Middle frontal gyrus (tissue), 1 donor: ENCODE measurements at regions not wholly inside any gene's neighbourhood (a gene's known extent, or its start where the extent isn't known, plus 50 kb on each side); places are given as distances from the start of the nearest gene placed in this dataset.

Source experiments
- DNase-seq: peaks from one replicate; pipeline ENCODE4 v3.0.0-alpha.2; 2015; ENCODE audit warnings: low spot score; ENCODE audit errors: extremely low spot score

DNA sequence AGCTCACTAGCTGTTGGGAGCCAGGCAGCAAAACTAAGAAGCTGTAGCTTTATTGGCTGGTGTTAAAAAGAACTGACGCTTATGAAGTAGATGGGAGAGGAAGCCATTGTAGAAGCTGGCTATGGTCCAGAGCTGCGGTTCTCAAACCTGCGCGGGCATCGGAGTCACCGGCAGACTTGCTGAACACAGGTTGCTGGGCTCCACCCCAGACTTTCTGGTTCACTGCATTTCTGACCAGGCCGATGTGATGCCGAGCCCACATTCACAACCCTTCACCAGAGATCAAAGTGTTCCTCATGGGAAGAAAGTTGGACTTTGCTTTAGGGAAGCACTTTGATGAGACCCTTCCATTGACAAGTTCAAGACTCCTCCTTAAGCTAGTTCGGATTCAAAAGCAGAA is 231.6 kb downstream of the QKI start:
- no peak for DNase-seq

DNA sequence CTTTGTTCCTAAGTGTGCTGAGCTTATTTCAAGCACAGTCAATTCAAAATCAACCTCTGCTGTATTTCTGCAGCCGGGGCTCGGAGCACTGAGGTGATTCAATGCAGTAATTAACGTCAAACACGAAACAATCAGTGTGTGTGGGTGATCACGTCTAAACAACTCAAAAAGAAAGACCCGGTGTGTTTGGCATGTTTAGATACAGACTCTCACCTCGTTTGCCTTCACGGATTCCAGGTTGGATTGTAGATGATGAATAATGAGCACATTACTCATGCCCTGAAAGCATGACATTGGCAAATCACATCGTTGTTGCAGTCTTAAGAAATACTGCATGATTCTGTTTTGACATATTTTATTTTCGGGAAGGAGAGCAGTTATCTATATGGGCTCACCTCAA is 231.0 kb downstream of the QKI start:
- DNase-seq = no peak

DNA sequence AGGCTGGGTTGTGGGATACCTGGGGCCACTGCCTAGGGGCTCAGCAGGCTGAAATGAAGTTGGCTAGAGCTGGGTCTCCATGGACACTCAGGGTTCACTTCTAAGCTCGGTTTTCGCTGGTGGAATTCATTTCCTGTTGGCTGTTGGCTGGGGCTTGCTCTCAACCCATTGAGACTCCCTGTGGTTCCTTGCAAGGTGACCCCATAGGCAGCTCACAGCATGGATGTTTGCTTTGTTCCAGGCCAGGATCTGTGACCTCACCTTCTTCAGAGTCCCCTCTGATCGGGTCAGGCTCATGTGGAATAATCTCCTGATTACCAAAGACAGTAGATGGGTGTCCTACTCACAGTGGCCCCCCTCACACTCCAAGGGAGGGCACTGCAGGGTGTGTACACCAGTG is 229.3 kb downstream of the QKI start:
- no peak for DNase-seq

DNA sequence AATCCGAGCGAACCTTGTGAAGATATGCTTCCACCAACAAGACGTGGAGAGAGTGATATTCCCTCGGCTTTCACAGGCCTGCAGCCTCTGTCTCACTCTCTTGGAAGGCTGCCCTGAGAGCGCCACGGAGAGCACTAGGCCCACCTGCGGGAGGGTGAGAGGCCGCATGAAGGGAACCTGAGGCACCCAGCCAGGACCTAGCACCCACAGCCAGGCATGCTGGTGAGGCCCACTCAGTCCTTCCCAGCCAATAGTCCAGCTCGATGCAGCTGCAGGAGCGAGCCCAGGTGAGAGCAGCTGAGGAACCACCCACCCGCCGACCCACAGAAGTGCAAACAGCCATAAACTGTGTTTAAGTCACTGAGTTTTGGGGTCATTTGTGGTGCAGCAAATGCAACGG is 227.2 kb downstream of the QKI start:
- DNase-seq = no peak

DNA sequence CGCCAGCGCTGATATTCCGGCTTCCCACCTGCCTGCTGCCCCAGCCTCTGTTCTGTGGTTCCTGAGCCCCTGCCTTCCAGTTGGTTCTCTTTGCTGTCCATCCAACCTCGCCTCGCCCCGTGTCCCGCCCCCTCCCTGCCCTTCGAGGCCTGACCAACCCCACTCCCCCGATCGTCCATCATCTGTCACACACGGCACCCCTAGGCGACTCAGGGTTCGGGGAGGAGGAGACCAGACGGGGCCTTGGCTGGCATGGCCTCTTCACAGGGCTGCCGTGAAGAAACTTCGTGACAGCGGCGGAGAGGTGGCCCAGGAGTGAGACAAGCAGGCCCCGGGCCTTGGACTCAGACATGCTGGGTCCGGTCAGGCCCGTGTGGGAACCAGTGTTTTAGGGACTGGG is 226.1 kb downstream of the QKI start:
- DNase-seq = no peak

DNA sequence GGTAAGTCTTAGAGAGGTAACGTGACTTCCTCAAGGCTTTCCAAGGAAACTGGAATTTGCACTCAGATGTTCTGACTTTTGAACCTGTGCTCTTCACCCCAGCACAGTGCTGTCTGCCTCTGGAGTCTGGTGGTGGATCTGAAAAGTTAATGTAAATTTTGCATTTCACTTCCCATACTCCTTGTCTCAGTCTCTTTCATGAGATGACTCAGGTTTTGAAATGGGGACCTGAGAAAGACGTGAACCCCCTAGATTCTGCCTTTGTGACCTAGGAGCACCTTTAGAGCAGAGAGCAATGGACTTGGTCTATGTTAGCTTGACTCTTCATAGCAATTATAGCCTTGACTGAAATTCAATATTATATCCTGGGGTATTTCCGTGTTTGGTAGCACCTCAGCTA is 223.0 kb downstream of the QKI start:
- DNase-seq = no peak

DNA sequence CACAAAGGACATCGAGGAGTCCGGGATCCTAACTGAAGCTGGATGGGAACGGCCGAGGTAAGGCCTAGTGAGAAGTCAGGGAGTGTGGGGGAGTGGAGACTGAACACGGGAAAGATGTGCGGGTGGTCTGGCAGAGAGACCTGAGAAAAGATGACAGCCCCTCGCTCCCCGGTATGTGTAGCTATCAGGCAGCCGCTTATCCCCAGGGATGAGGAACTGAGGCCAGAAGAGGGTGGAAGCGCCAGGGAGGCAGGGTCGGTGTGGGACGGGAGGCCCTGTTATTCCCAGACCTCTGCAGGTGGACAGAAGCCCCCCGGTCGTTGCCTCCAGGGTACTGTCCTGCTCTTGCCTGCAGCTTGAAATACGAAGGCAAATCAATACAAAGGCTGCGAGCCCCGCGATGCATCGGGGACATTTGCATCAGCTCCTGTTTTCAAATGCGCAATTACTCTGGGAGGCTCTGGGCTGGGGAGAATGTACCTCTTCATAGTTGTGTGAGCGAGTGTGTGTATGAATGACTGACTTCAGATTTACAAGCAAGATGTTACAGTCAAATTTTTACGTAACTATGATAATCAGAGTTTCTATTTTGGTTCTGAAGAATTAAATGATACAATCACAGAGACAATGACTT is 221.3 kb downstream of the QKI start:
- DNase-seq = no peak

DNA sequence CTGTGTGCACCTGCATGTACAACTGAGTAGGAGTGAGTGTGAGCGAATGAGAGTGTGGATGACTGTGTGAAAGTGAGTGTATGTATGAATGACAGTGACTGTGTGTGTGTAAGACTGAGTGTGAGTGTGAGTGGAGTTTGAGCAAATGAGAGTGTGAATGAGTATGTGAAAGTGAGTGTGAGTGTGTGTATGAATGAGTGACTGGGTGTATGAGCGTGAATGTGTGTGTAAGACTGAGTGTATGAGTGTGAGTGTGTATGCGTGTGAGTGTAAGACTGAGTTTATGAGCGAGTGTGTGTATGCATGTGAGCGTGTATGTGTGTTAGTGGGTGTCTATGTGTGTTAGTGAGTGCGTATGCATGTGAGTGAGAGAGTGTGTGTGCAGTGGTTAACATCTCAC is 220.8 kb downstream of the QKI start:
- DNase-seq = no peak

DNA sequence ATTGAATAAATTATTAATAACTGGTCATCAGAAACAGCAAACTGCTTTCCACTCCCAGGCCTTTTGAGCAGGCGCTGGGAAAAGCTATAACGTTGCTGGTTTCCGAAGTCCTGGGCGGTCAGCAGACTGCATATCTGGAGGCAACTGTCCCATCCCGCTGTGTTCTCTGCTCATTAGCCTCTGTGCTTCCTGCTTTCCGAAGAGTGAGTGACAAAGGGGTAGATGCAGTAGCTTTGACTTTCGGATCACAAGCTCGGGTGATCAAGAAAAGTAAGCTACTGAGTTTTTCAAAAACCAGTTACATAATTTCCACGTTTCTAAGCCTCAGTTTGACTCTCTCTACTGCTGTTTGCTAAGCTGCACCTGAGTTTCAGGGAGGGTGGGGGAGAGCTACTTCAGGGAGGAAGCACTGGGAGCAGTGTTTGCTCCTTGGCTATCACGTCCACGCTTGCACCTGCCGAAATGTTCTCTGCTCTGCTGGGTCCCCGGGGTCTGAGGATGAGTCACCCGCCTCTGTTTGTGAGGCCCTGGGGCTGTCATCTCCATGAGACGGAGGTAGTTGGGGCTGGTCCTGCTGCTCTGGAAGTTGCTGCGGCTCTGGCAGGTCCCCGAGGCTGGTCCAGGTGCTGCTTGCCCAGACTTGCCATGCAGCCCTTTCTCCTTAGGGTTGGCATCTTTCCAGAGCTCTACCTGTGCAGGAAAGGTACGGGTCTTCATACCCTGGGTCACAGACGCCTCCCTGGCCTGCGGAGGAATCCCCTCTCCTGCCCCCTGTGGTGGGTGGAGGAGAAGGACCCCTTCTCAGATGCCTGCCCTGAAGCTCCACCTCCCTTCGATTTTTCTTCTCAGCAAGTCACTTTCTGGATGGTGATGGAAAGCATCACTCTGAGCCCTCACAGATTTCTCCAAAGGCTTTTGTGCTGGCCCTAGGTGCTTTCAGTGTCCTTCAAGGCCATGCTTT is 220.0 kb downstream of the QKI start:
- no peak for DNase-seq

DNA sequence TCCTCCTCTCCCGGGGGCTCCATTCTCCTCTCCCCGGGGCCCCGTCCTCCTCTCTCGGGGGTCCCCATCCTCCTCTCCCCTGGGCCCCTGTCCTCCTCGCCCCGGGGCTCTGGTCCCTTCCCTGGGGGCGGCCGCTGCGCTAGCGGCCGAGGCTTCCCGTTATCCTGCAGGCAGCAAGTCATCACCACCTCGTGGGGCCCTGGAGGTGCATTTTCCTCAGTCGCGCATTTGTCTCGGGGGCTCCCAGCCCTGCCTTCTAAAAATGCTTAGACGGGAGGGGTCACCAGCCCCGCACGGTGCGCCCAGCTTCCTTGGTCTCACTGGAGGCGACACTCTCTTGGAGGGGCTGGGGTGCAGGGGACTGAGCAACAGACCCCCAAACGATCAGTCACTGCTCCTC is 216.5 kb downstream of the QKI start:
- no peak for DNase-seq

DNA sequence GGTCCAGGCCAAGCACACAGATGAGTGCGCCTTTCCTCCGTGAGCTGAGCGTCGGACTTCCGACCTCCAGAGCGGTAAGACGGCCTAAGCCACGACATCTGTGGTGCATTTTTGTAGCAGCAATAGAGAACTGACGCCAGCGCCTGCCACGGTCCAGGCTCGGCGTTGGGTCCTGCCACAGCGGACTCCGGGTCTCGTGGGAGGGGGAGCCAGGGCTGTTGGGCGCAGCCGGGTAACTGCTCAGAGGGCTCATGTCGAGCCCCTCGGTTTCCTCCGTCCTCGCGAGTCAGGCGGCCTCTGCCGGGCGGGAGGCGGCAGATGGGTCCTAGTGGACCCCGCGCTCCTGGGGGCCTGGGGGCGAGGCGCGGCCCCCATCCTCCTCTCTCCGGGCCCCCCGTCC is 216.1 kb downstream of the QKI start:
- DNase-seq = no peak

DNA sequence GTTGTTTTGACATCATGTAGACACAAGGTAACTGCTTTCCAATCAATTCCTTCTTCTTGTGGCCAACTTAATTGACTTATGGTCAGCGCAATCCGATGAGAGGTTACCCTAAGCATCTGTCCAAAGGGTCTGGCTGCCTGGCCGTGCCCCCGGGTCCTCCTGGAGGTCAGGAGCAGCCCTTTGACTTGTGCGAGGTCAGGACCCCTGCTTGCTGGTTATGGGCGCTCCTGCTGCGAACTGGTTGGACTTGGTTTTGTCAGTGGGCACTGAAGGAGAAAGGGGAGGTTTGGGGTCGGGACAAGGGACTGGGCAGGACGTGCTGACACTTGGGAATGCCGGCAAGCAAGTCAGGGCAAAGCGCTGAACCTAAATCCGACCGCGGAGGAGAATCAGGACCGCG is 215.6 kb downstream of the QKI start:
- no peak for DNase-seq
